Coronary artery (tissue), 2 donors: ENCODE measurements at regions not wholly inside any gene's neighbourhood (a gene's known extent, or its start where the extent isn't known, plus 50 kb on each side); places are given as distances from the start of the nearest gene placed in this dataset.

ENCODE experiments used
- DNase-seq: peaks from one replicate; pipeline ENCODE4 v3.0.0-alpha.2; 2017; ENCODE audit warnings: low spot score
- H3K27ac ChIP-seq, 2 donors: fragments of 200-600 bp; sonication (generic); one replicate each; pipeline ENCODE4 v1.5.1; 2016 to 2019
- H3K4me3 ChIP-seq: fragments of 200-600 bp; sonication (generic); 2 replicates; pipeline ENCODE4 v1.5.1; 2016; ENCODE audit warnings: mild to moderate bottlenecking, moderate library complexity
- CTCF ChIP-seq: fragments of 200-600 bp; sonication (generic); IDR thresholded peaks from one replicate; pipeline ENCODE4 v1.5.1; 2019; ENCODE audit warnings: antibody characterized with exemption

- no peak for DNase-seq
- H3K4me3 ChIP-seq = no peak overlapping the region
- no peak overlapping the region for H3K27ac ChIP-seq
- no peak for TF ChIP-seq CTCF
These were observed 1132.7 kb downstream of the SLITRK1 start for GRCh38 chr13:82749551-82749950.

DNA sequence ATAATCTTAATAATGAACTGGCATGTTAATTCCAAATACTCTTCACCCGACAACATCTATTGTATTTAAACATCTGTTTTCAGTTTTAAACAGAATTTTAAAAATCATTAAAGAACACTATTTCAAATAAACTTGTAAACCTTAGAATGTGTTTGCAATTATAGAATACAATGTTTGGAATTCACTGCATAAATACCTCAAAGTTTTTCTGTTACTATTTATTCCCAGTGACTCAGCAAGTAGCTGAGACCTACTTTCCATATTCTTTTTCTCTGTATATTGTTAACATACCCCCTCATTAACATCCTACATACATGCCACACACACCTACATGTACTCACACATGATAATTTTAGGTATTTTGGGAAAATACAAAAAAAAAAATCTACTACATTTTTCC, 1134.3 kb downstream of the SLITRK1 start:
- TF ChIP-seq CTCF = no peak
- Histone ChIP-seq H3K27ac (no peak overlapping the region), H3K4me3 (no peak overlapping the region)
- no peak for DNase-seq

- H3K27ac ChIP-seq = no peak overlapping the region
- no peak for TF ChIP-seq CTCF
- no peak for DNase-seq
- no peak overlapping the region for H3K4me3 ChIP-seq
These were observed 1135.0 kb downstream of the SLITRK1 start for GRCh38 chr13:82747291-82747690.

DNA sequence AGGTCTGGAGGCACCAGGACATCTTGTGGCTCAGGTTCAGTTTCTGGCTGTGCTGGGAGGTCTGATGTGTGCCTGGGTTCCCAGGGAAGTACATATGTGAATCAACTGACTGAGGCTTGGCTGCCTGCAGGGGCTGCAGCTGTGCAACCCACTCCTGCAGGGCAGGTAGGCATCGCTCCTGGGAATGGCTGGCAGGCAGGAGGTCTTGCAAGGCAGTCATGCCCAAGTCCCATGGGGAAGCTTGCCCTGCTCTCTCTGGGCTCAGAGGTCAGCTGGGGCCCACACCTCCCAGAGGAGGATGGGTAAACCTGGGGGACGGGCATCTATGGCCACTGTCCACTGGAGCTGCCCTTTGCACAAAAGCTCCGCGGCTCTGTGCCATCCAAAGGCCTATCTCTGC, 1141.8 kb downstream of the SLITRK1 start:
- DNase-seq = no peak

DNA sequence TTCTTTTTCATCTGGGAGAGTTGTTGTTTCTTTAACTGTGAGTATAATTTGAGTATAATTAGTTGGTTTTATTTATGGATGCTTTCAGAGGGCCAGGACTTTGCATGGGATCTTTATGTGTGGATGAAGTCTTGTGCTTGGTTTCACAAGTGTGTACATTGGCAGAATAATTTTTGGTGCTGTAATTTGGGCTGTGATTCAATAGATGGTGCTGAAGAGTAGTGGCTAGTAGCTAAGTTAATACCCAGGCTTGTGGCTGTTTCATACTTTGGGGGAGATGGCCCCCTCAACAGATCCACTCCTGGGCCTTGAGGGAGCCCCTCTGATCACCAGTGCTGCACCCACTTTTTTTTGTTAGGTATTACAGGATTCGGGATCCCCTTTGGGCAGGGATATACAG, 1142.4 kb downstream of the SLITRK1 start:
- TF ChIP-seq CTCF = no peak
- DNase-seq = no peak
- H3K4me3 ChIP-seq = no peak overlapping the region
- no peak overlapping the region for H3K27ac ChIP-seq

More for the DNA sequence above, 1141.8 kb downstream of the SLITRK1 start:
- TF ChIP-seq CTCF = no peak
- Histone ChIP-seq H3K27ac (no peak overlapping the region), H3K4me3 (no peak overlapping the region)

DNA sequence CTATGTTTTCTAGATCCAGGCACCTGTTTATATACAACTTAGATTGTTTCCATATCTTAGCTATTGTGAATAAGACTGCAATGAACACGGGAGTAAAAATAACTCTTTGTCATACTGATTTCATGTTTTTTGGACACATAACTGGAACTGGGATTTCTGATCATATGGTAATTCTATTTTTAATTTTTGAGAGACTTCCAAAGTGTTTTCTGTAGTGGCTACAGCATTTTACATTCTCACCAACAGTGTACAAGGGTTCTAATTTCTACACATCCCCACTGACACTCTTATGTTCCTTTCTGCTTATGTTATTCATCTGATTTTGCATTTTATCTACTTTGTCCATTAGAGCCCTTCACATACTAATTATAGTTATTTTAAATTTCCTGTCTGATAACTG, 1152.9 kb downstream of the SLITRK1 start:
- TF ChIP-seq CTCF = no peak
- DNase-seq = no peak
- Histone ChIP-seq H3K4me3 (no peak overlapping the region), H3K27ac (no peak overlapping the region)

GRCh38 chr13:82720986-82721385, 1161.3 kb downstream of the SLITRK1 start:
- no peak for TF ChIP-seq CTCF
- H3K27ac ChIP-seq = no peak overlapping the region
- H3K4me3 ChIP-seq = no peak overlapping the region
- DNase-seq = no peak
